ENCODE measurements at regions not wholly inside any gene's neighbourhood (a gene's known extent, or its start where the extent isn't known, plus 50 kb on each side); places are given as distances from the start of the nearest gene placed in this dataset.

GRCh38 chr6:147693181-147693580 is 184.7 kb downstream of the SAMD5 start:
- TF ChIP-seq CTCF (IDR thresholded peaks at IDR 0.05) (no peak), POLR2A (IDR thresholded peaks at IDR 0.05) (no peak), EP300 (IDR thresholded peaks at IDR 0.05) (no peak)

Measured in tibial nerve (tissue), 4 donors.